GM23338 (cell line): ENCODE measurements at regions not wholly inside any gene's neighbourhood (a gene's known extent, or its start where the extent isn't known, plus 50 kb on each side); places are given as distances from the start of the nearest gene placed in this dataset.

ENCODE experiments used
- ATAC-seq: fragments of 200-7000 bp; cut with Tn5 transposase; 3 replicates; pipeline ENCODE4 v1.9.1; 2020
- DNase-seq: peaks from one replicate; pipeline ENCODE4 v3.0.0-alpha.2; 2015; ENCODE audit warnings: low spot score
- H2AFZ ChIP-seq: fragments of 200-600 bp; sonication (generic); 2 replicates; pipeline ENCODE4 v1.8.0; 2016; ENCODE audit warnings: antibody characterized with exemption, mild to moderate bottlenecking, moderate library complexity
- H3F3A ChIP-seq: fragments of 200-600 bp; sonication (generic); replicated peaks from 2 replicates; pipeline ENCODE4 v1.8.0; 2017; ENCODE audit warnings: antibody characterized with exemption, mixed run types, low read depth
- H3K27ac ChIP-seq: fragments of 200-600 bp; sonication (generic); 2 replicates; pipeline ENCODE4 v1.6.1; 2016; ENCODE audit warnings: low read depth
- H3K27me3 ChIP-seq: fragments of 200-600 bp; sonication (generic); 2 replicates; pipeline ENCODE4 v1.8.0; 2016; ENCODE audit warnings: mild to moderate bottlenecking, mixed run types, moderate library complexity; ENCODE audit not compliant: insufficient read depth
- H3K36me3 ChIP-seq: fragments of 200-600 bp; sonication (generic); 2 replicates; pipeline ENCODE4 v1.8.0; 2016; ENCODE audit warnings: mild to moderate bottlenecking; ENCODE audit not compliant: insufficient read depth
- H3K4me1 ChIP-seq: fragments of 200-600 bp; sonication (generic); 2 replicates; pipeline ENCODE4 v1.8.0; 2016; ENCODE audit warnings: mild to moderate bottlenecking, moderate library complexity; ENCODE audit not compliant: insufficient read depth
- H3K4me2 ChIP-seq: fragments of 200-600 bp; sonication (generic); 2 replicates; pipeline ENCODE4 v1.7.1; 2017; ENCODE audit warnings: mixed run types
- H3K4me3 ChIP-seq: fragments of 200-600 bp; sonication (generic); 2 replicates; pipeline ENCODE4 v1.6.1; 2016; ENCODE audit warnings: mixed run types
- H3K79me2 ChIP-seq: fragments of 200-600 bp; sonication (generic); replicated peaks from 2 replicates; pipeline ENCODE4 v1.8.0; 2017; ENCODE audit warnings: mild to moderate bottlenecking; ENCODE audit not compliant: insufficient read depth
- H3K9me2 ChIP-seq: fragments of 200-600 bp; sonication (generic); 2 replicates; pipeline ENCODE4 v1.8.0; 2017; ENCODE audit not compliant: insufficient read depth
- H4K20me1 ChIP-seq: fragments of 200-600 bp; sonication (generic); replicated peaks from 2 replicates; pipeline ENCODE4 v1.8.0; 2017; ENCODE audit warnings: mild to moderate bottlenecking; ENCODE audit not compliant: insufficient read depth
- H3K27ac Mint-ChIP-seq: 2 replicates; pipeline ENCODE4 v1.8.0; 2020; ENCODE audit warnings: inconsistent platforms, mild to moderate bottlenecking, moderate library complexity, mixed read lengths
- H3K27me3 Mint-ChIP-seq: 3 replicates; pipeline ENCODE4 v1.8.0; 2022; ENCODE audit warnings: low read depth, mild to moderate bottlenecking, moderate library complexity, mixed read lengths, inconsistent platforms; ENCODE audit not compliant: insufficient read depth, poor library complexity
- H3K36me3 Mint-ChIP-seq: 3 replicates; pipeline ENCODE4 v1.8.0; 2021; ENCODE audit warnings: low read depth, mild to moderate bottlenecking, inconsistent platforms, moderate library complexity, mixed read lengths
- H3K4me1 Mint-ChIP-seq: 3 replicates; pipeline ENCODE4 v1.8.0; 2020; ENCODE audit warnings: mild to moderate bottlenecking, inconsistent platforms, mixed read lengths
- H3K4me3 Mint-ChIP-seq: 3 replicates; pipeline ENCODE4 v1.8.0; 2021; ENCODE audit warnings: moderate library complexity, mild to moderate bottlenecking, inconsistent platforms, mixed read lengths
- H3K9me3 Mint-ChIP-seq: 3 replicates; pipeline ENCODE4 v1.8.0; 2020; ENCODE audit warnings: moderate library complexity, mild to moderate bottlenecking, inconsistent platforms, mixed read lengths
- CREB1 ChIP-seq: fragments of 250-450 bp; sonication (Bioruptor Pico); IDR thresholded peaks from 2 replicates; pipeline ENCODE4 v1.5.0; 2020; ENCODE audit warnings: low read depth, mild to moderate bottlenecking, moderate library complexity
- EZH2 ChIP-seq: fragments of 200-600 bp; sonication (generic); IDR thresholded peaks from one replicate; pipeline ENCODE4 v1.8.0; 2017; ENCODE audit warnings: antibody characterized with exemption, mild to moderate bottlenecking, low read depth; ENCODE audit not compliant: unreplicated experiment
- EZH2phosphoT487 ChIP-seq: fragments of 200-600 bp; sonication (generic); IDR thresholded peaks from one replicate; pipeline ENCODE4 v1.8.1; 2018; ENCODE audit warnings: antibody characterized with exemption; ENCODE audit not compliant: unreplicated experiment
- JUNB ChIP-seq: IDR thresholded peaks from one replicate; pipeline ENCODE4 v1.6.1; 2016; ENCODE audit warnings: antibody characterized with exemption; ENCODE audit not compliant: unreplicated experiment
- NANOG ChIP-seq: IDR thresholded peaks from 2 replicates; pipeline ENCODE4 v1.6.1; 2016; ENCODE audit warnings: antibody characterized with exemption, borderline replicate concordance
- POLR2AphosphoS5 ChIP-seq: IDR thresholded peaks from 2 replicates; pipeline ENCODE4 v1.6.1; 2016; ENCODE audit warnings: antibody characterized with exemption, low read depth
- REST ChIP-seq: IDR thresholded peaks from one replicate; pipeline ENCODE4 v1.6.1; 2018; ENCODE audit warnings: antibody characterized with exemption; ENCODE audit not compliant: unreplicated experiment
- STAT1 ChIP-seq: IDR thresholded peaks from one replicate; pipeline ENCODE4 v1.6.1; 2016; ENCODE audit warnings: antibody characterized with exemption; ENCODE audit not compliant: unreplicated experiment
- ZNF114 ChIP-seq: fragments of 250-450 bp; sonication (Bioruptor Pico); IDR thresholded peaks from 2 replicates; pipeline ENCODE4 v1.5.0; 2020; ENCODE audit warnings: mild to moderate bottlenecking, moderate library complexity
- ZNF331 ChIP-seq: fragments of 250-450 bp; sonication (Bioruptor Pico); IDR thresholded peaks from 2 replicates; pipeline ENCODE4 v1.5.0; 2020; ENCODE audit warnings: low read depth, mild to moderate bottlenecking, moderate library complexity
- ZNF462 ChIP-seq: fragments of 250-450 bp; sonication (Bioruptor Pico); IDR thresholded peaks from 2 replicates; pipeline ENCODE4 v1.5.0; 2020; ENCODE audit warnings: mild to moderate bottlenecking, moderate library complexity
- TF ChIP-seq, protein P1 (sequence below): IDR thresholded peaks from 2 replicates; pipeline ENCODE4 v1.6.1; 2016; ENCODE audit warnings: antibody characterized with exemption
- TF ChIP-seq, protein P2 (sequence below), 2 experiments: fragments of 200-600 bp in 1 of 2; sonication (generic) in 1 of 2; conservative IDR thresholded peaks; 2 replicates each; pipeline versions ENCODE4 v1.5.1 to v1.6.1; 2016 to 2017; ENCODE audit warnings: antibody characterized with exemption in 2 of 2, low read depth in 2 of 2, mild to moderate bottlenecking in 2 of 2, moderate library complexity in 1 of 2

GRCh38 chrX:51407520-51408409 lies 75.1 kb downstream of the NUDT10 start:
- DNase-seq (no peak), ATAC-seq (peak; percentile 63)
- H3K4me1 Mint-ChIP-seq: peaks cover 13% of the 10 kb centered on the region
- H3K27me3 ChIP-seq: no peaks in the 10 kb centered on the region
- TF ChIP-seq POLR2AphosphoS5 (no peak), STAT1 (no peak), REST (no peak), CREB1 (CRISPR knock-in tag) (no peak), EZH2phosphoT487 (no peak), ZNF331 (CRISPR knock-in tag) (no peak), ZNF114 (CRISPR knock-in tag) (no peak), NANOG (no peak), JUNB (no peak), ZNF462 (no peak), EZH2 (no peak)
- TF ChIP-seq, protein P1, sequence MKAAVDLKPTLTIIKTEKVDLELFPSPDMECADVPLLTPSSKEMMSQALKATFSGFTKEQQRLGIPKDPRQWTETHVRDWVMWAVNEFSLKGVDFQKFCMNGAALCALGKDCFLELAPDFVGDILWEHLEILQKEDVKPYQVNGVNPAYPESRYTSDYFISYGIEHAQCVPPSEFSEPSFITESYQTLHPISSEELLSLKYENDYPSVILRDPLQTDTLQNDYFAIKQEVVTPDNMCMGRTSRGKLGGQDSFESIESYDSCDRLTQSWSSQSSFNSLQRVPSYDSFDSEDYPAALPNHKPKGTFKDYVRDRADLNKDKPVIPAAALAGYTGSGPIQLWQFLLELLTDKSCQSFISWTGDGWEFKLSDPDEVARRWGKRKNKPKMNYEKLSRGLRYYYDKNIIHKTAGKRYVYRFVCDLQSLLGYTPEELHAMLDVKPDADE: no peak
- TF ChIP-seq, protein P2, sequence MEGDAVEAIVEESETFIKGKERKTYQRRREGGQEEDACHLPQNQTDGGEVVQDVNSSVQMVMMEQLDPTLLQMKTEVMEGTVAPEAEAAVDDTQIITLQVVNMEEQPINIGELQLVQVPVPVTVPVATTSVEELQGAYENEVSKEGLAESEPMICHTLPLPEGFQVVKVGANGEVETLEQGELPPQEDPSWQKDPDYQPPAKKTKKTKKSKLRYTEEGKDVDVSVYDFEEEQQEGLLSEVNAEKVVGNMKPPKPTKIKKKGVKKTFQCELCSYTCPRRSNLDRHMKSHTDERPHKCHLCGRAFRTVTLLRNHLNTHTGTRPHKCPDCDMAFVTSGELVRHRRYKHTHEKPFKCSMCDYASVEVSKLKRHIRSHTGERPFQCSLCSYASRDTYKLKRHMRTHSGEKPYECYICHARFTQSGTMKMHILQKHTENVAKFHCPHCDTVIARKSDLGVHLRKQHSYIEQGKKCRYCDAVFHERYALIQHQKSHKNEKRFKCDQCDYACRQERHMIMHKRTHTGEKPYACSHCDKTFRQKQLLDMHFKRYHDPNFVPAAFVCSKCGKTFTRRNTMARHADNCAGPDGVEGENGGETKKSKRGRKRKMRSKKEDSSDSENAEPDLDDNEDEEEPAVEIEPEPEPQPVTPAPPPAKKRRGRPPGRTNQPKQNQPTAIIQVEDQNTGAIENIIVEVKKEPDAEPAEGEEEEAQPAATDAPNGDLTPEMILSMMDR (conservative IDR thresholded peaks at IDR 0.05; ENCODE audit: low read depth in 2 of 2): no peak
- H3K27ac ChIP-seq: no peak overlapping the region
- no peak overlapping the region for H2AFZ ChIP-seq
- H3K36me3 Mint-ChIP-seq: no peaks in the 10 kb centered on the region; the same call in 2 of the 3 replicates
- no peaks in the 10 kb centered on the region for H3K79me2 ChIP-seq
- no peak overlapping the region for H3K4me2 ChIP-seq
- H3K9me3 Mint-ChIP-seq: peaks cover 5% of the 10 kb centered on the region; the same call in 2 of the 3 replicates
- H3K4me3 ChIP-seq: no peak overlapping the region
- H3K9me2 ChIP-seq: no peaks in the 10 kb centered on the region
- H3K4me3 Mint-ChIP-seq: no peak overlapping the region
- H3F3A ChIP-seq: no peaks in the 10 kb centered on the region
- H3K36me3 ChIP-seq: no peaks in the 10 kb centered on the region
- no peaks in the 10 kb centered on the region for H3K27me3 Mint-ChIP-seq
- H3K27ac Mint-ChIP-seq: 0 out of 2 replicates have a peak overlapping the region, but pooled peaks have one; percentile 36
- no peaks in the 10 kb centered on the region for H4K20me1 ChIP-seq
- no peaks in the 10 kb centered on the region for H3K4me1 ChIP-seq
